ENCODE measurements at regions not wholly inside any gene's neighbourhood (a gene's known extent, or its start where the extent isn't known, plus 50 kb on each side); places are given as distances from the start of the nearest gene placed in this dataset.

- Histone ChIP-seq H3K9me3 (no peaks in the 10 kb centered on the region), H3K27ac (no peak overlapping the region), H3K4me1 (no peaks in the 10 kb centered on the region), H3K27me3 (no peaks in the 10 kb centered on the region), H3K36me3 (no peaks in the 10 kb centered on the region), H3K4me3 (no peak overlapping the region)
- ATAC-seq: no peak
- 65 to 100% methylated on average over 2 of the region's 2 CpGs for WGBS, 2 donors (ENCODE audit: low coverage in 1 of 2)
- TF ChIP-seq POLR2A (IDR thresholded peaks at IDR 0.05) (no peak), POLR2AphosphoS5 (IDR thresholded peaks at IDR 0.05) (no peak), EP300 (IDR thresholded peaks at IDR 0.05) (no peak)
- TF ChIP-seq, protein P1, sequence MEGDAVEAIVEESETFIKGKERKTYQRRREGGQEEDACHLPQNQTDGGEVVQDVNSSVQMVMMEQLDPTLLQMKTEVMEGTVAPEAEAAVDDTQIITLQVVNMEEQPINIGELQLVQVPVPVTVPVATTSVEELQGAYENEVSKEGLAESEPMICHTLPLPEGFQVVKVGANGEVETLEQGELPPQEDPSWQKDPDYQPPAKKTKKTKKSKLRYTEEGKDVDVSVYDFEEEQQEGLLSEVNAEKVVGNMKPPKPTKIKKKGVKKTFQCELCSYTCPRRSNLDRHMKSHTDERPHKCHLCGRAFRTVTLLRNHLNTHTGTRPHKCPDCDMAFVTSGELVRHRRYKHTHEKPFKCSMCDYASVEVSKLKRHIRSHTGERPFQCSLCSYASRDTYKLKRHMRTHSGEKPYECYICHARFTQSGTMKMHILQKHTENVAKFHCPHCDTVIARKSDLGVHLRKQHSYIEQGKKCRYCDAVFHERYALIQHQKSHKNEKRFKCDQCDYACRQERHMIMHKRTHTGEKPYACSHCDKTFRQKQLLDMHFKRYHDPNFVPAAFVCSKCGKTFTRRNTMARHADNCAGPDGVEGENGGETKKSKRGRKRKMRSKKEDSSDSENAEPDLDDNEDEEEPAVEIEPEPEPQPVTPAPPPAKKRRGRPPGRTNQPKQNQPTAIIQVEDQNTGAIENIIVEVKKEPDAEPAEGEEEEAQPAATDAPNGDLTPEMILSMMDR (IDR thresholded peaks at IDR 0.05): no peak
These were observed 379.3 kb downstream of the TRIM36 start for GRCh38 chr5:114790403-114790792.

- no peaks in the 10 kb centered on the region for H3K36me3 ChIP-seq
- TF ChIP-seq POLR2AphosphoS5 (IDR thresholded peaks at IDR 0.05): no peak
- TF ChIP-seq, protein P1 (IDR thresholded peaks at IDR 0.05): peak in 2 of 4 experiments; percentile 17 to 42
- no peak for ATAC-seq
- H3K27ac ChIP-seq: no peak overlapping the region
- no peak overlapping the region for H3K4me3 ChIP-seq
- H3K9me3 ChIP-seq: no peaks in the 10 kb centered on the region
- no peaks in the 10 kb centered on the region for H3K27me3 ChIP-seq
- 41 to 47% methylated on average over 4 of the region's 4 CpGs for WGBS, 2 donors (ENCODE audit: low coverage in 1 of 2)
- no peaks in the 10 kb centered on the region for H3K4me1 ChIP-seq
These were observed 379.8 kb downstream of the TRIM36 start for GRCh38 chr5:114789773-114790402.

GRCh38 chr5:114782869-114783268 lies 386.8 kb downstream of the TRIM36 start:
- no peaks in the 10 kb centered on the region for H3K9me3 ChIP-seq
- no peaks in the 10 kb centered on the region for H3K27me3 ChIP-seq
- ATAC-seq: no peak
- WGBS, 2 donors (ENCODE audit: low coverage in 1 of 2): 58% methylated on average over 2 of the region's 8 CpGs; no CpG with 5 or more reads in 1 of the 2 donors
- H3K4me1 ChIP-seq: no peaks in the 10 kb centered on the region
- H3K27ac ChIP-seq: no peak overlapping the region
- no peak overlapping the region for H3K4me3 ChIP-seq
- H3K36me3 ChIP-seq: no peaks in the 10 kb centered on the region
- TF ChIP-seq POLR2A (IDR thresholded peaks at IDR 0.05) (no peak), POLR2AphosphoS5 (IDR thresholded peaks at IDR 0.05) (no peak), EP300 (IDR thresholded peaks at IDR 0.05) (no peak)
- TF ChIP-seq, protein P1 (IDR thresholded peaks at IDR 0.05): no peak

DNA sequence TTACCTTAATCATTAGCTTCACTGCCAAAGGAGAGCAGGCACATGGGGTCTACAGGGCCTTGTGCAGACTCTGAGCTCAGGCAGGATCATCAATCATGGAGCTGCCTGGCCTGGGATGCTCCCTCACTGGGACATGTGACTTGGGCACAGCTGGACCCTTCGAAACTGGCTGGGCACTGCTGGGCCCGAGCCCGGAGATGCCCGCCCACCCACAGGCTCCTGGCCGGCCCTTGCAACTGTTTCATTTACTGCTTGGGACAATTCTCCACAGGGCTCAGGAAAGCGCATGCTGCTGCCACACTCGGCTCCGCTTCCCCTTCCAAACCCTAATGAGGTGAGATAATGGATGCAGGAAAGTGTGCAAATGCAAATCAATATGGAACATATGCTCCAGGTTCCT lies 387.5 kb downstream of the TRIM36 start:
- H3K27ac ChIP-seq: no peak overlapping the region
- no peaks in the 10 kb centered on the region for H3K4me1 ChIP-seq
- no peaks in the 10 kb centered on the region for H3K9me3 ChIP-seq
- H3K27me3 ChIP-seq: no peaks in the 10 kb centered on the region
- H3K4me3 ChIP-seq: no peak overlapping the region
- no peaks in the 10 kb centered on the region for H3K36me3 ChIP-seq
- TF ChIP-seq POLR2AphosphoS5 (IDR thresholded peaks at IDR 0.05) (no peak), EP300 (IDR thresholded peaks at IDR 0.05) (no peak), POLR2A (IDR thresholded peaks at IDR 0.05) (no peak)
- TF ChIP-seq, protein P1 (IDR thresholded peaks at IDR 0.05): no peak
- WGBS, 2 donors (ENCODE audit: low coverage in 1 of 2): 80% methylated on average over 1 of the region's 8 CpGs
- ATAC-seq: no peak

GRCh38 chr5:114780290-114780689 lies 389.4 kb downstream of the TRIM36 start:
- TF ChIP-seq EP300 (IDR thresholded peaks at IDR 0.05) (no peak), POLR2A (IDR thresholded peaks at IDR 0.05) (no peak), POLR2AphosphoS5 (IDR thresholded peaks at IDR 0.05) (no peak)
- TF ChIP-seq, protein P1 (IDR thresholded peaks at IDR 0.05): no peak
- no peak for ATAC-seq
- H3K4me1 ChIP-seq: no peaks in the 10 kb centered on the region
- H3K27ac ChIP-seq: no peak overlapping the region
- no peak overlapping the region for H3K4me3 ChIP-seq
- H3K36me3 ChIP-seq: no peaks in the 10 kb centered on the region
- WGBS, 2 donors (ENCODE audit: low coverage in 1 of 2): 90% methylated on average over 2 of the region's 2 CpGs; no CpG with 5 or more reads in 1 of the 2 donors
- H3K9me3 ChIP-seq: no peaks in the 10 kb centered on the region
- no peaks in the 10 kb centered on the region for H3K27me3 ChIP-seq
